ENCODE measurements at regions not wholly inside any gene's neighbourhood (a gene's known extent, or its start where the extent isn't known, plus 50 kb on each side); places are given as distances from the start of the nearest gene placed in this dataset.

DNA sequence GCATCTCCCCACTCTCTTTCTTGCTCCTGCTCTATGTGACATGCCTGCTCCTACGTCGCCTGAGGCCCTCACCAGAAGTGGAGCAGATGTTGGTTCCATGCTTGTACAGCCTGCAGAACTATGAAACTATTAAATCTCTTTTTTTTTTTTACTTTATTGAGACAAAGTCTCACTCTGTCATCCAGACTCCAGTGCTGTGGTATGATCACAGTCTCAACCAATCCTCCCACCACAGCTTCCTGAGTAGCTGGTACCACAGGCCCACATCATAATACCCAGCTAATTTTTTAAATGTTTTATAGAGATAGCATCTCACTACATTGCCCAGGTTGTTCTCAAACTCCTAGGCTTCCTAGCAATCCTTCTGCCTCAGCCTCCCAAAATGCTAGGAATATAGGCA lies 1067.7 kb downstream of the PCDH9 start:
- Histone ChIP-seq H3K27ac (ENCODE audit: low read depth) (no peak overlapping the region), H3K27me3 (ENCODE audit: insufficient read depth) (no peaks in the 10 kb centered on the region), H3K79me2 (replicated peaks; ENCODE audit: insufficient read depth) (no peaks in the 10 kb centered on the region), H2AFZ (no peak overlapping the region), H3K4me1 (ENCODE audit: insufficient read depth) (no peaks in the 10 kb centered on the region), H3K4me3 (no peak overlapping the region), H3K9me2 (ENCODE audit: insufficient read depth) (no peaks in the 10 kb centered on the region), H3K4me2 (no peak overlapping the region), H4K20me1 (replicated peaks; ENCODE audit: insufficient read depth) (no peaks in the 10 kb centered on the region), H3F3A (replicated peaks; ENCODE audit: low read depth) (no peaks in the 10 kb centered on the region), H3K36me3 (ENCODE audit: insufficient read depth) (no peaks in the 10 kb centered on the region)
- Mint-ChIP-seq H3K4me3 (no peak overlapping the region), H3K27me3 (ENCODE audit: insufficient read depth, low read depth, poor library complexity) (no peaks in the 10 kb centered on the region), H3K36me3 (ENCODE audit: low read depth) (no peaks in the 10 kb centered on the region), H3K9me3 (no peaks in the 10 kb centered on the region), H3K27ac (no peak overlapping the region), H3K4me1 (no peaks in the 10 kb centered on the region)
- DNase-seq (ENCODE audit: low spot score) (no peak), ATAC-seq (no peak)
- TF ChIP-seq EZH2phosphoT487 (IDR thresholded peaks at IDR 0.05; ENCODE audit: unreplicated experiment): no peak
- TF ChIP-seq JUNB (IDR thresholded peaks at IDR 0.05; ENCODE audit: unreplicated experiment): no peak
- TF ChIP-seq, protein P1, sequence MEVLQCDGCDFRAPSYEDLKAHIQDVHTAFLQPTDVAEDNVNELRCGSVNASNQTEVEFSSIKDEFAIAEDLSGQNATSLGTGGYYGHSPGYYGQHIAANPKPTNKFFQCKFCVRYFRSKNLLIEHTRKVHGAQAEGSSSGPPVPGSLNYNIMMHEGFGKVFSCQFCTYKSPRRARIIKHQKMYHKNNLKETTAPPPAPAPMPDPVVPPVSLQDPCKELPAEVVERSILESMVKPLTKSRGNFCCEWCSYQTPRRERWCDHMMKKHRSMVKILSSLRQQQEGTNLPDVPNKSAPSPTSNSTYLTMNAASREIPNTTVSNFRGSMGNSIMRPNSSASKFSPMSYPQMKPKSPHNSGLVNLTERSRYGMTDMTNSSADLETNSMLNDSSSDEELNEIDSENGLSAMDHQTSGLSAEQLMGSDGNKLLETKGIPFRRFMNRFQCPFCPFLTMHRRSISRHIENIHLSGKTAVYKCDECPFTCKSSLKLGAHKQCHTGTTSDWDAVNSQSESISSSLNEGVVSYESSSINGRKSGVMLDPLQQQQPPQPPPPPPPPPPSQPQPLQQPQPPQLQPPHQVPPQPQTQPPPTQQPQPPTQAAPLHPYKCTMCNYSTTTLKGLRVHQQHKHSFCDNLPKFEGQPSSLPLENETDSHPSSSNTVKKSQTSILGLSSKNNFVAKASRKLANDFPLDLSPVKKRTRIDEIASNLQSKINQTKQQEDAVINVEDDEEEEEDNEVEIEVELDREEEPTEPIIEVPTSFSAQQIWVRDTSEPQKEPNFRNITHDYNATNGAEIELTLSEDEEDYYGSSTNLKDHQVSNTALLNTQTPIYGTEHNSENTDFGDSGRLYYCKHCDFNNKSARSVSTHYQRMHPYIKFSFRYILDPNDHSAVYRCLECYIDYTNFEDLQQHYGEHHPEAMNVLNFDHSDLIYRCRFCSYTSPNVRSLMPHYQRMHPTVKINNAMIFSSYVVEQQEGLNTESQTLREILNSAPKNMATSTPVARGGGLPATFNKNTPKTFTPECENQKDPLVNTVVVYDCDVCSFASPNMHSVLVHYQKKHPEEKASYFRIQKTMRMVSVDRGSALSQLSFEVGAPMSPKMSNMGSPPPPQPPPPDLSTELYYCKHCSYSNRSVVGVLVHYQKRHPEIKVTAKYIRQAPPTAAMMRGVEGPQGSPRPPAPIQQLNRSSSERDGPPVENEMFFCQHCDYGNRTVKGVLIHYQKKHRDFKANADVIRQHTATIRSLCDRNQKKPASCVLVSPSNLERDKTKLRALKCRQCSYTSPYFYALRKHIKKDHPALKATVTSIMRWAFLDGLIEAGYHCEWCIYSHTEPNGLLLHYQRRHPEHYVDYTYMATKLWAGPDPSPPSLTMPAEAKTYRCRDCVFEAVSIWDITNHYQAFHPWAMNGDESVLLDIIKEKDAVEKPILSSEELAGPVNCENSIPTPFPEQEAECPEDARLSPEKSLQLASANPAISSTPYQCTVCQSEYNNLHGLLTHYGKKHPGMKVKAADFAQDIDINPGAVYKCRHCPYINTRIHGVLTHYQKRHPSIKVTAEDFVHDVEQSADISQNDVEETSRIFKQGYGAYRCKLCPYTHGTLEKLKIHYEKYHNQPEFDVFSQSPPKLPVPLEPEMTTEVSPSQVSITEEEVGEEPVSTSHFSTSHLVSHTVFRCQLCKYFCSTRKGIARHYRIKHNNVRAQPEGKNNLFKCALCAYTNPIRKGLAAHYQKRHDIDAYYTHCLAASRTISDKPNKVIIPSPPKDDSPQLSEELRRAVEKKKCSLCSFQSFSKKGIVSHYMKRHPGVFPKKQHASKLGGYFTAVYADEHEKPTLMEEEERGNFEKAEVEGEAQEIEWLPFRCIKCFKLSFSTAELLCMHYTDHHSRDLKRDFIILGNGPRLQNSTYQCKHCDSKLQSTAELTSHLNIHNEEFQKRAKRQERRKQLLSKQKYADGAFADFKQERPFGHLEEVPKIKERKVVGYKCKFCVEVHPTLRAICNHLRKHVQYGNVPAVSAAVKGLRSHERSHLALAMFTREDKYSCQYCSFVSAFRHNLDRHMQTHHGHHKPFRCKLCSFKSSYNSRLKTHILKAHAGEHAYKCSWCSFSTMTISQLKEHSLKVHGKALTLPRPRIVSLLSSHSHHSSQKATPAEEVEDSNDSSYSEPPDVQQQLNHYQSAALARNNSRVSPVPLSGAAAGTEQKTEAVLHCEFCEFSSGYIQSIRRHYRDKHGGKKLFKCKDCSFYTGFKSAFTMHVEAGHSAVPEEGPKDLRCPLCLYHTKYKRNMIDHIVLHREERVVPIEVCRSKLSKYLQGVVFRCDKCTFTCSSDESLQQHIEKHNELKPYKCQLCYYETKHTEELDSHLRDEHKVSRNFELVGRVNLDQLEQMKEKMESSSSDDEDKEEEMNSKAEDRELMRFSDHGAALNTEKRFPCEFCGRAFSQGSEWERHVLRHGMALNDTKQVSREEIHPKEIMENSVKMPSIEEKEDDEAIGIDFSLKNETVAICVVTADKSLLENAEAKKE (CRISPR knock-in tag; IDR thresholded peaks at IDR 0.05): no peak
- TF ChIP-seq, protein P2, sequence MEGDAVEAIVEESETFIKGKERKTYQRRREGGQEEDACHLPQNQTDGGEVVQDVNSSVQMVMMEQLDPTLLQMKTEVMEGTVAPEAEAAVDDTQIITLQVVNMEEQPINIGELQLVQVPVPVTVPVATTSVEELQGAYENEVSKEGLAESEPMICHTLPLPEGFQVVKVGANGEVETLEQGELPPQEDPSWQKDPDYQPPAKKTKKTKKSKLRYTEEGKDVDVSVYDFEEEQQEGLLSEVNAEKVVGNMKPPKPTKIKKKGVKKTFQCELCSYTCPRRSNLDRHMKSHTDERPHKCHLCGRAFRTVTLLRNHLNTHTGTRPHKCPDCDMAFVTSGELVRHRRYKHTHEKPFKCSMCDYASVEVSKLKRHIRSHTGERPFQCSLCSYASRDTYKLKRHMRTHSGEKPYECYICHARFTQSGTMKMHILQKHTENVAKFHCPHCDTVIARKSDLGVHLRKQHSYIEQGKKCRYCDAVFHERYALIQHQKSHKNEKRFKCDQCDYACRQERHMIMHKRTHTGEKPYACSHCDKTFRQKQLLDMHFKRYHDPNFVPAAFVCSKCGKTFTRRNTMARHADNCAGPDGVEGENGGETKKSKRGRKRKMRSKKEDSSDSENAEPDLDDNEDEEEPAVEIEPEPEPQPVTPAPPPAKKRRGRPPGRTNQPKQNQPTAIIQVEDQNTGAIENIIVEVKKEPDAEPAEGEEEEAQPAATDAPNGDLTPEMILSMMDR (conservative IDR thresholded peaks at IDR 0.05; ENCODE audit: low read depth in 2 of 2): no peak
- TF ChIP-seq, protein P3, sequence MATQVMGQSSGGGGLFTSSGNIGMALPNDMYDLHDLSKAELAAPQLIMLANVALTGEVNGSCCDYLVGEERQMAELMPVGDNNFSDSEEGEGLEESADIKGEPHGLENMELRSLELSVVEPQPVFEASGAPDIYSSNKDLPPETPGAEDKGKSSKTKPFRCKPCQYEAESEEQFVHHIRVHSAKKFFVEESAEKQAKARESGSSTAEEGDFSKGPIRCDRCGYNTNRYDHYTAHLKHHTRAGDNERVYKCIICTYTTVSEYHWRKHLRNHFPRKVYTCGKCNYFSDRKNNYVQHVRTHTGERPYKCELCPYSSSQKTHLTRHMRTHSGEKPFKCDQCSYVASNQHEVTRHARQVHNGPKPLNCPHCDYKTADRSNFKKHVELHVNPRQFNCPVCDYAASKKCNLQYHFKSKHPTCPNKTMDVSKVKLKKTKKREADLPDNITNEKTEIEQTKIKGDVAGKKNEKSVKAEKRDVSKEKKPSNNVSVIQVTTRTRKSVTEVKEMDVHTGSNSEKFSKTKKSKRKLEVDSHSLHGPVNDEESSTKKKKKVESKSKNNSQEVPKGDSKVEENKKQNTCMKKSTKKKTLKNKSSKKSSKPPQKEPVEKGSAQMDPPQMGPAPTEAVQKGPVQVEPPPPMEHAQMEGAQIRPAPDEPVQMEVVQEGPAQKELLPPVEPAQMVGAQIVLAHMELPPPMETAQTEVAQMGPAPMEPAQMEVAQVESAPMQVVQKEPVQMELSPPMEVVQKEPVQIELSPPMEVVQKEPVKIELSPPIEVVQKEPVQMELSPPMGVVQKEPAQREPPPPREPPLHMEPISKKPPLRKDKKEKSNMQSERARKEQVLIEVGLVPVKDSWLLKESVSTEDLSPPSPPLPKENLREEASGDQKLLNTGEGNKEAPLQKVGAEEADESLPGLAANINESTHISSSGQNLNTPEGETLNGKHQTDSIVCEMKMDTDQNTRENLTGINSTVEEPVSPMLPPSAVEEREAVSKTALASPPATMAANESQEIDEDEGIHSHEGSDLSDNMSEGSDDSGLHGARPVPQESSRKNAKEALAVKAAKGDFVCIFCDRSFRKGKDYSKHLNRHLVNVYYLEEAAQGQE (IDR thresholded peaks at IDR 0.05; ENCODE audit: unreplicated experiment): no peak
- TF ChIP-seq, protein P4, sequence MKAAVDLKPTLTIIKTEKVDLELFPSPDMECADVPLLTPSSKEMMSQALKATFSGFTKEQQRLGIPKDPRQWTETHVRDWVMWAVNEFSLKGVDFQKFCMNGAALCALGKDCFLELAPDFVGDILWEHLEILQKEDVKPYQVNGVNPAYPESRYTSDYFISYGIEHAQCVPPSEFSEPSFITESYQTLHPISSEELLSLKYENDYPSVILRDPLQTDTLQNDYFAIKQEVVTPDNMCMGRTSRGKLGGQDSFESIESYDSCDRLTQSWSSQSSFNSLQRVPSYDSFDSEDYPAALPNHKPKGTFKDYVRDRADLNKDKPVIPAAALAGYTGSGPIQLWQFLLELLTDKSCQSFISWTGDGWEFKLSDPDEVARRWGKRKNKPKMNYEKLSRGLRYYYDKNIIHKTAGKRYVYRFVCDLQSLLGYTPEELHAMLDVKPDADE (IDR thresholded peaks at IDR 0.05): no peak
- TF ChIP-seq CREB1 (CRISPR knock-in tag; IDR thresholded peaks at IDR 0.05; ENCODE audit: low read depth): no peak
- no peak for TF ChIP-seq ZNF331 (CRISPR knock-in tag; IDR thresholded peaks at IDR 0.05; ENCODE audit: low read depth)
- no peak for TF ChIP-seq NANOG (IDR thresholded peaks at IDR 0.05; ENCODE audit: borderline replicate concordance)
- no peak for TF ChIP-seq EZH2 (IDR thresholded peaks at IDR 0.05; ENCODE audit: low read depth, unreplicated experiment)
- TF ChIP-seq POLR2AphosphoS5 (IDR thresholded peaks at IDR 0.05; ENCODE audit: low read depth): no peak

Measured in GM23338 (cell line).